Osteocyte (in vitro differentiated cells): ENCODE measurements at regions not wholly inside any gene's neighbourhood (a gene's known extent, or its start where the extent isn't known, plus 50 kb on each side); places are given as distances from the start of the nearest gene placed in this dataset.

ENCODE experiments used
- DNase-seq: peaks from one replicate; pipeline ENCODE4 v3.0.0; 2021; ENCODE audit warnings: mixed read lengths; ENCODE audit not compliant: unreplicated experiment; ENCODE audit errors: extremely low spot score
- H3K27ac Mint-ChIP-seq: one replicate; pipeline ENCODE4 v1.8.0; 2021; ENCODE audit warnings: mild to moderate bottlenecking, mixed read lengths; ENCODE audit not compliant: unreplicated experiment
- H3K27me3 Mint-ChIP-seq: one replicate; pipeline ENCODE4 v1.8.0; 2021; ENCODE audit warnings: mixed read lengths; ENCODE audit not compliant: unreplicated experiment
- H3K36me3 Mint-ChIP-seq: one replicate; pipeline ENCODE4 v1.8.0; 2021; ENCODE audit warnings: mixed read lengths; ENCODE audit not compliant: unreplicated experiment
- H3K4me1 Mint-ChIP-seq: one replicate; pipeline ENCODE4 v1.8.0; 2021; ENCODE audit warnings: mixed read lengths; ENCODE audit not compliant: unreplicated experiment
- H3K4me3 Mint-ChIP-seq: one replicate; pipeline ENCODE4 v1.8.0; 2021; ENCODE audit warnings: mild to moderate bottlenecking, moderate library complexity, mixed read lengths; ENCODE audit not compliant: unreplicated experiment
- H3K9me3 Mint-ChIP-seq: one replicate; pipeline ENCODE4 v1.8.0; 2021; ENCODE audit warnings: mixed read lengths; ENCODE audit not compliant: unreplicated experiment
- CTCF ChIP-seq: fragments of 200-600 bp; sonication (generic); IDR thresholded peaks from 2 replicates; pipeline ENCODE4 v1.5.0; 2021; ENCODE audit warnings: antibody characterized with exemption, mild to moderate bottlenecking, moderate library complexity

- Mint-ChIP-seq H3K4me3 (no peak overlapping the region), H3K27ac (no peak overlapping the region), H3K36me3 (no peaks in the 10 kb centered on the region), H3K27me3 (no peaks in the 10 kb centered on the region), H3K9me3 (no peaks in the 10 kb centered on the region), H3K4me1 (no peaks in the 10 kb centered on the region)
- no peak for TF ChIP-seq CTCF
- no peak for DNase-seq
These were observed 132.7 kb downstream of the KLHL28 start for GRCh38 chr14:44829021-44829420.

DNA sequence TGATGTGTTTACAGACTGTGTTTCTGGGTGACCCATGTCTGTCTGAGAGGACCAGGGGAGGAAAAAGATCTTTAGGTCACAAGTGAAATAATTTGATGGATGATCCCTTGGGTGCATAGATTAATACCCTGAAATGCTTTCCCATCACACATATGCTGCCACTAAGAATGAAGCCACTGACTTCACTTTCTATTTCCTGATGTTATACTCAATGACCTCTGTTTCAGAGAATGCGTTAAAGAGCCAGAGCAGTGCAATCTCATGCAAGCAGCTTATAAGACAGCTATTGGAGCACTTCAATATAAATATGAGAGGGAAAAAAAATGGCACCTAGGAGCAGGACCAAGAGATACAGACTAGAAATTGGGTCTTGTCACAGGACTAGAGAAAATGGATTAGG lies 133.7 kb downstream of the KLHL28 start:
- H3K36me3 Mint-ChIP-seq: no peaks in the 10 kb centered on the region
- H3K9me3 Mint-ChIP-seq: no peaks in the 10 kb centered on the region
- no peaks in the 10 kb centered on the region for H3K27me3 Mint-ChIP-seq
- no peak for DNase-seq
- no peak overlapping the region for H3K27ac Mint-ChIP-seq
- no peak overlapping the region for H3K4me3 Mint-ChIP-seq
- no peak for TF ChIP-seq CTCF
- no peaks in the 10 kb centered on the region for H3K4me1 Mint-ChIP-seq

- no peaks in the 10 kb centered on the region for H3K4me1 Mint-ChIP-seq
- H3K27me3 Mint-ChIP-seq: no peaks in the 10 kb centered on the region
- no peak overlapping the region for H3K27ac Mint-ChIP-seq
- no peaks in the 10 kb centered on the region for H3K9me3 Mint-ChIP-seq
- H3K4me3 Mint-ChIP-seq: no peak overlapping the region
- DNase-seq: no peak
- no peak for TF ChIP-seq CTCF
- H3K36me3 Mint-ChIP-seq: no peaks in the 10 kb centered on the region
These were observed 141.3 kb downstream of the KLHL28 start for GRCh38 chr14:44820230-44820964.

DNA sequence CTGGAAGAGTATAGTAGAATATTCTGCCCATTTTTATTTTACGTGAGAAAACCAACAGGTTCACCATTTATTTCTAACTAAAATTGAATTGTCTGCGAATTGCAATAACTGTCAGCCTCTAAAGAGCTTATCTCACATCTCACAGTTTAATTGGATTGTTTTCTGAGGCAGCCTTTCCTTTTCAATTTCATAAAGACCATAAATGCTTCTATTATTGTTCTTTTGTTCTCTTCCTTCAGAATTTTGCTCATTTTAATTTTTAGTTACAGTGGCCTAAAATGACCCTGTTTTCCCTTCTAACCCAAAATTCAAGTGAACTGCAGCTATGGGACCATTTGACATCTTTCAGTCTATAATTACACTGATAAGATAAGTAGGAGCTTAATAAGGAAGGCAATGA lies 147.6 kb downstream of the KLHL28 start:
- DNase-seq: no peak
- Mint-ChIP-seq H3K9me3 (no peaks in the 10 kb centered on the region), H3K36me3 (no peaks in the 10 kb centered on the region), H3K27me3 (no peaks in the 10 kb centered on the region), H3K4me1 (no peaks in the 10 kb centered on the region), H3K27ac (no peak overlapping the region), H3K4me3 (no peak overlapping the region)
- no peak for TF ChIP-seq CTCF

- Mint-ChIP-seq H3K9me3 (no peaks in the 10 kb centered on the region), H3K4me1 (no peaks in the 10 kb centered on the region), H3K36me3 (no peaks in the 10 kb centered on the region), H3K27ac (no peak overlapping the region), H3K4me3 (no peak overlapping the region), H3K27me3 (no peaks in the 10 kb centered on the region)
- no peak for DNase-seq
- no peak for TF ChIP-seq CTCF
These were observed 149.1 kb downstream of the KLHL28 start for GRCh38 chr14:44812672-44813071.
